Type B pancreatic cell (in vitro differentiated cells): ENCODE measurements at regions not wholly inside any gene's neighbourhood (a gene's known extent, or its start where the extent isn't known, plus 50 kb on each side); places are given as distances from the start of the nearest gene placed in this dataset.
A peak's percentile ranks its signal among the peaks of the same experiment; 100 is the strongest.

ENCODE experiments used
- DNase-seq: peaks from one replicate; pipeline ENCODE4 v3.0.0; 2021; ENCODE audit warnings: mixed read lengths; ENCODE audit not compliant: unreplicated experiment; ENCODE audit errors: extremely low spot score
- H3K27ac Mint-ChIP-seq: 2 replicates; pipeline ENCODE4 v1.8.0; 2021; ENCODE audit warnings: mild to moderate bottlenecking, mixed read lengths
- H3K27me3 Mint-ChIP-seq: 2 replicates; pipeline ENCODE4 v1.8.0; 2021; ENCODE audit warnings: mixed read lengths
- H3K36me3 Mint-ChIP-seq: 2 replicates; pipeline ENCODE4 v1.8.0; 2021; ENCODE audit warnings: mixed read lengths
- H3K4me1 Mint-ChIP-seq: one replicate; pipeline ENCODE4 v1.8.0; 2021; ENCODE audit warnings: mixed read lengths; ENCODE audit not compliant: unreplicated experiment
- H3K4me3 Mint-ChIP-seq: 2 replicates; pipeline ENCODE4 v1.8.0; 2021; ENCODE audit warnings: mild to moderate bottlenecking, mixed read lengths
- H3K9me3 Mint-ChIP-seq: 2 replicates; pipeline ENCODE4 v1.8.0; 2021; ENCODE audit warnings: mixed read lengths
- TF ChIP-seq, protein P1 (sequence below): fragments of 200-600 bp; sonication (generic); conservative IDR thresholded peaks from 2 replicates; pipeline ENCODE4 v1.5.0; 2021; ENCODE audit warnings: antibody characterized with exemption, mild to moderate bottlenecking

GRCh38 chr6:41470029-41470330 is 76.2 kb upstream of the FOXP4 start:
- H3K27ac Mint-ChIP-seq: peak overlapping the region; percentile 68
- no peaks in the 10 kb centered on the region for H3K9me3 Mint-ChIP-seq
- no peak for DNase-seq
- peaks cover 61% of the 10 kb centered on the region for H3K4me1 Mint-ChIP-seq
- peak overlapping the region; percentile 85 for H3K4me3 Mint-ChIP-seq
- no peaks in the 10 kb centered on the region for H3K36me3 Mint-ChIP-seq
- TF ChIP-seq, protein P1, sequence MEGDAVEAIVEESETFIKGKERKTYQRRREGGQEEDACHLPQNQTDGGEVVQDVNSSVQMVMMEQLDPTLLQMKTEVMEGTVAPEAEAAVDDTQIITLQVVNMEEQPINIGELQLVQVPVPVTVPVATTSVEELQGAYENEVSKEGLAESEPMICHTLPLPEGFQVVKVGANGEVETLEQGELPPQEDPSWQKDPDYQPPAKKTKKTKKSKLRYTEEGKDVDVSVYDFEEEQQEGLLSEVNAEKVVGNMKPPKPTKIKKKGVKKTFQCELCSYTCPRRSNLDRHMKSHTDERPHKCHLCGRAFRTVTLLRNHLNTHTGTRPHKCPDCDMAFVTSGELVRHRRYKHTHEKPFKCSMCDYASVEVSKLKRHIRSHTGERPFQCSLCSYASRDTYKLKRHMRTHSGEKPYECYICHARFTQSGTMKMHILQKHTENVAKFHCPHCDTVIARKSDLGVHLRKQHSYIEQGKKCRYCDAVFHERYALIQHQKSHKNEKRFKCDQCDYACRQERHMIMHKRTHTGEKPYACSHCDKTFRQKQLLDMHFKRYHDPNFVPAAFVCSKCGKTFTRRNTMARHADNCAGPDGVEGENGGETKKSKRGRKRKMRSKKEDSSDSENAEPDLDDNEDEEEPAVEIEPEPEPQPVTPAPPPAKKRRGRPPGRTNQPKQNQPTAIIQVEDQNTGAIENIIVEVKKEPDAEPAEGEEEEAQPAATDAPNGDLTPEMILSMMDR: no peak
- H3K27me3 Mint-ChIP-seq: peaks cover 19% of the 10 kb centered on the region

GRCh38 chr6:41470331-41471063 is 75.7 kb upstream of the FOXP4 start:
- H3K4me3 Mint-ChIP-seq: peak overlapping the region; percentile 85
- H3K4me1 Mint-ChIP-seq: peaks cover 57% of the 10 kb centered on the region
- peak overlapping the region; percentile 68 for H3K27ac Mint-ChIP-seq
- H3K9me3 Mint-ChIP-seq: no peaks in the 10 kb centered on the region
- peaks cover 19% of the 10 kb centered on the region for H3K27me3 Mint-ChIP-seq
- TF ChIP-seq, protein P1: no peak
- no peaks in the 10 kb centered on the region for H3K36me3 Mint-ChIP-seq
- DNase-seq: no peak

DNA sequence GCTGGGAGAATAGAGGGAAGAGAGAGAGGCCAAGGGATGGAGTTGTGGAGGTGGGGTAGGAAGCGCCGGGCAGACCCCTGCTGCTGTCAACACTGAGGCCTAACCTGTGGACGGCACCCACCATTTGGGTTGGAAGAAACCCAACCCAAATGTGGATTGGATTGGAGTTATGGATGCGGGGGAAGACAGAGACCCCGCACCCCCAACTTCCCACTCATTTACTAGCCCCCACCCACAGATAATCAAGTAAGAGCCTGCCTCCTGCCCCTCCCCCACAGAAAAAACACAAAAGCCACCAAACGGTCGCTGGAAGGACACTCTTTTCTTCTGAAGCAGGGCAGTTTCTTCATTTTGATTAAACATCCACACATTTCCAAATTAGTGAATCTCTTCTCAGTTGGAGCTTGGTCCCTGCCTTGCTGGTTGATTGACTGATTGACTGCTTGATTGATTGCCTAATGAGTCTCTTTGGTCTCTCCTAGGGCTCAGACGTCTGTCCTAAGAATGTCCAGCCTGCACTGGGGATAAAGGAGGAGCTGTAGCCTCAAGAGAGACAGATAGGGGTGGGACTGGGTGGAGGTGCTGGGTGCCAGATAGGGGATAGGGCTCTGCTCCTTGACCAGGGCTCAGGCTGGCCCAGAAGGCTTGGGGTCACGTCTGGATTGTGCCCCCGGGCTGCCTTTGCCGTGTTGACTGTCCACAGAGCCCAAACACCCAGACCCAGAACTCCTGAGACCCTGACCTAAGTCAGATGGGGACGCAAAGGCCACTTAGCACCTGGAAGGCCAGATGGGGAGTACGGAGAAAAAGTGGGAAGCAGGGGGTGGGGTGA is 74.9 kb upstream of the FOXP4 start:
- Mint-ChIP-seq H3K36me3 (no peaks in the 10 kb centered on the region), H3K27ac (no peak overlapping the region), H3K4me3 (peak overlapping the region; percentile 75), H3K27me3 (peaks cover 12% of the 10 kb centered on the region), H3K4me1 (peaks cover 53% of the 10 kb centered on the region), H3K9me3 (no peaks in the 10 kb centered on the region)
- DNase-seq: no peak
- TF ChIP-seq, protein P1: no peak

DNA sequence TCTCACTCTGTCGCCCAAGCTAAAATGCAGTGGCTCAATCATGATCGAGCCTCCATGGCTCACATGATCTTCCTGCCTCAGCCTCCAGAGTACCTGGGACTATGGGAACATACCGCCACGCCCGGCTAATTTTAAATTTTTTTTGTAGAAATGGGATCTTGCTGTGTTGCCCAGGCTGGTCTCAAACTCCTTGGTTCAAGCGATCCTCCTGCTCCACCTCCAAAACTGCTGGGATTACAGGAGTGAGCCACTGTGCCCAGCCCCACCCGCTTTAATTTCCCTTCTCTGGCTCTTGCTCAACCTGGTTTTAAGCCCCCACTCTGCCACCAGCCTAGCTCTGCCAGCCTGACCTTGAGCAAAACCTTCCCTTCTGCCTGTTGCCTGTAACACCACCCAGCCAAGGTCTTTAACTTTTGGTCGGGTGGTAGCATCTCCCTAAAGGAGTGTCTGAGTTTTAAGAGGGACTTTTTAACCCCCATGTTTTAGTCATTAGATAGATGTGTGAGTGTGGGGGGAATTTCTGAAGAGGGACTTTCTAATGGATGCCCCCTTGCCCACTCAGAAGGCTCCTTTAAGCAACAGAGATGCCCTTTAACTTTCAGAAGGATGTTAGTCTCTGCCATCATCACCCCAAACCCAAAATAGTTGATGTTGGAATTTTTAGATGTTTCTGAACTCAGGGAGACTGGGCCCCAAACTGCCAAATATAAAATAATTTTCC is 71.8 kb upstream of the FOXP4 start:
- Mint-ChIP-seq H3K36me3 (no peaks in the 10 kb centered on the region), H3K27ac (no peak overlapping the region), H3K4me1 (peaks cover 48% of the 10 kb centered on the region), H3K9me3 (no peaks in the 10 kb centered on the region), H3K4me3 (no peak overlapping the region), H3K27me3 (peaks cover 12% of the 10 kb centered on the region)
- TF ChIP-seq, protein P1: no peak
- DNase-seq: no peak

DNA sequence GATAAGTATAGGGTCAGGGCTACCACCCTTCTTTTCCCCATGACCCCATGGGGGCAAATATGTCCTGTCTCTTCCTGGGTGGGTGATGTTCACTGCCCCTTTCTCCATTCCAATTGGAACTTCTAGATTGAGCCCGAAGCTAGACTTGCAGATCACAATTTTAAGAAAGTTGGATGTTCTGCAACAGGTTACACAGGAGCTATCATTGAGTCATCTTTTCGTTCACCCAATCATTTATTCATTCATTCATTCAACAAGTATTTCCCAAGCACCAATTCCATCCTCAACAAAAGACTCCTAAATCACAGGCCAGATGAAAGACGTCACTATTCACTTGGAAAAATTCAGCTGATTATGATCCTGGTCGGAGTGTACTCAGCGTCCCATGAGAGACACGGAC is 71.0 kb upstream of the FOXP4 start:
- Mint-ChIP-seq H3K27me3 (peaks cover 6% of the 10 kb centered on the region), H3K9me3 (no peaks in the 10 kb centered on the region), H3K4me3 (no peak overlapping the region), H3K36me3 (no peaks in the 10 kb centered on the region), H3K27ac (no peak overlapping the region), H3K4me1 (peaks cover 40% of the 10 kb centered on the region)
- no peak for DNase-seq
- TF ChIP-seq, protein P1: no peak
